PC-3 (cell line): ENCODE measurements at regions not wholly inside any gene's neighbourhood (a gene's known extent, or its start where the extent isn't known, plus 50 kb on each side); places are given as distances from the start of the nearest gene placed in this dataset.
A peak's percentile ranks its signal among the peaks of the same experiment; 100 is the strongest.

ENCODE experiments used
- ATAC-seq: fragments of 200-7000 bp; cut with Tn5 transposase; 2 replicates; pipeline ENCODE4 v1.9.1; 2020; ENCODE audit warnings: mild to moderate bottlenecking, moderate library complexity
- BruUV-seq: library from RNA; stranded (reverse); fragments of 400-500 nt; replicated peaks from 2 replicates; lab custom pipeline; 2021; lab: Mats Ljungman, UMichigan
- CTCF ChIA-PET: fragments of 300-600 bp; sonication (Branson Sonifier 250); formaldehyde crosslinking; loops from one replicate; lab custom pipeline; 2022; ENCODE audit warnings: antibody characterized with exemption; lab: Charles Lee
- POLR2A ChIA-PET: fragments of 300-600 bp; sonication (Branson Sonifier 250); formaldehyde crosslinking; loops from one replicate; lab custom pipeline; 2022; ENCODE audit warnings: antibody characterized with exemption; ENCODE audit not compliant: unreplicated experiment; lab: Charles Lee
- DNase-seq: peaks from one replicate; pipeline ENCODE4 v3.0.0-alpha.2; 2015
- H2AFZ ChIP-seq: fragments of 300-600 bp; sonication (generic); 2 replicates; pipeline ENCODE4 v1.6.0; 2016; ENCODE audit warnings: antibody characterized with exemption, low read length
- H3F3A ChIP-seq: fragments of 300-600 bp; sonication (generic); one replicate; pipeline ENCODE4 v1.6.0; 2017; ENCODE audit warnings: antibody characterized with exemption, low read length, control low read depth, mild to moderate bottlenecking; ENCODE audit not compliant: unreplicated experiment
- H3K27ac ChIP-seq: fragments of 300-600 bp; sonication (generic); 2 replicates; pipeline ENCODE4 v1.5.1; 2016; ENCODE audit warnings: mild to moderate bottlenecking, low read length
- H3K27me3 ChIP-seq: fragments of 300-600 bp; sonication (generic); 2 replicates; pipeline ENCODE4 v1.6.1; 2016; ENCODE audit warnings: low read length, mixed read lengths
- H3K36me3 ChIP-seq: fragments of 300-600 bp; sonication (generic); 2 replicates; pipeline ENCODE4 v1.6.1; 2016; ENCODE audit warnings: low read depth, mixed run types, low read length, mixed read lengths
- H3K4me1 ChIP-seq: fragments of 300-600 bp; sonication (generic); 2 replicates; pipeline ENCODE4 v1.5.1; 2016; ENCODE audit warnings: low read length; ENCODE audit not compliant: insufficient read depth
- H3K4me2 ChIP-seq: fragments of 300-600 bp; sonication (generic); 2 replicates; pipeline ENCODE4 v1.6.0; 2016; ENCODE audit warnings: low read length
- H3K4me3 ChIP-seq: fragments of 300-600 bp; sonication (generic); 2 replicates; pipeline ENCODE4 v1.5.1; 2016; ENCODE audit warnings: mild to moderate bottlenecking, low read length, mixed read lengths
- H3K79me2 ChIP-seq: fragments of 300-600 bp; sonication (generic); 2 replicates; pipeline ENCODE4 v1.6.1; 2017; ENCODE audit warnings: low read length, mixed read lengths
- H3K9ac ChIP-seq: fragments of 300-600 bp; sonication (generic); 2 replicates; pipeline ENCODE4 v1.6.0; 2016; ENCODE audit warnings: mild to moderate bottlenecking, low read length
- H3K9me2 ChIP-seq: fragments of 300-600 bp; sonication (generic); replicated peaks from 2 replicates; pipeline ENCODE4 v1.6.1; 2016; ENCODE audit warnings: mixed run types, low read length, mixed read lengths
- H3K9me3 ChIP-seq: fragments of 300-600 bp; sonication (generic); 2 replicates; pipeline ENCODE4 v1.6.1; 2016; ENCODE audit warnings: low read length, mixed read lengths
- H4K20me1 ChIP-seq: fragments of 300-600 bp; sonication (generic); 2 replicates; pipeline ENCODE4 v1.6.1; 2016; ENCODE audit warnings: low read length, mixed read lengths
- CTCF ChIP-seq: fragments of 300-600 bp; sonication (generic); conservative IDR thresholded peaks from 2 replicates; pipeline ENCODE4 v1.5.1; 2017; ENCODE audit warnings: antibody characterized with exemption, low read depth, mild to moderate bottlenecking, low read length
- EZH2 ChIP-seq: fragments of 300-600 bp; sonication (generic); IDR thresholded peaks from one replicate; pipeline ENCODE4 v1.6.1; 2017; ENCODE audit warnings: antibody characterized with exemption, mild to moderate bottlenecking, low read length; ENCODE audit not compliant: unreplicated experiment
- EZH2phosphoT487 ChIP-seq: fragments of 300-600 bp; sonication (generic); IDR thresholded peaks from 2 replicates; pipeline ENCODE4 v1.6.1; 2018; ENCODE audit warnings: mild to moderate bottlenecking, antibody characterized with exemption, low read length, borderline replicate concordance
- intact Hi-C: fragments of 100-400 bp; cut with micrococcal nuclease; formaldehyde crosslinking; loops from 2 replicates; pipeline ENCODE4 v1.9.0; 2023

DNA sequence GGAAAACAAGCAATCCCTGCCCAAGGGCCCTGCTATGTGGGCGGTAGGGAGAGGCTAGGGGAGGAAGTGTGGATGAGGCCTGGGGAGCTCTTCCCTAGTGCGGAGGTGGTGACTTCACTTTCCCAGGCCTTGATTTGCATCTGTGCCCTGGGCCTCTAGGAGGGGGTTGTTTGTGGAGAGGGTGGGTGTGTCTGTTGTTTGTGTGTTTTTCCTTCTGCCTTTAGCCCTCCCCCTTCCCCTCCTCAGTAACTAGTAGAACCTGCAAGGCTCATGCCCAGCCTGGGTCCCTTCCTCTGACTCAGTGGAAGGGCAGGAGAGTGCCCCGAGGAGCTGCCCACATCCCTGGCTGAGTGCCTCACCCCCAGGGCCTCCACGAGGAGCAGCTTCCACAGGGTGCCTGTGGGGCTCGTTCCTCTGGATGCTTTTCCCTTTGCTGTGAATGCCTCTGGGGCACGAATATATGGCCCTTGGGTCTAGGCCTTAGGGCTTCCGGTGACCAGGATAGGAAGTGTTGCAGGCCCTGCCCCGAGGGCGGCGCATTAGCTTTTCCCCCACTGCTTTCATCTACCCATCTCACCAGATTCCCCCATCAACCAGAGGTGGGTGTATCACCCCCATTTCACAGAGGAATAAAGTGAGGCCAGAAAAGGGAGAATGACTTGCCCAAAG lies 89.4 kb upstream of the DUSP5 start:
- peak overlapping the region; percentile 63 for H3K4me2 ChIP-seq
- peak; percentile 59 for ATAC-seq

DNA sequence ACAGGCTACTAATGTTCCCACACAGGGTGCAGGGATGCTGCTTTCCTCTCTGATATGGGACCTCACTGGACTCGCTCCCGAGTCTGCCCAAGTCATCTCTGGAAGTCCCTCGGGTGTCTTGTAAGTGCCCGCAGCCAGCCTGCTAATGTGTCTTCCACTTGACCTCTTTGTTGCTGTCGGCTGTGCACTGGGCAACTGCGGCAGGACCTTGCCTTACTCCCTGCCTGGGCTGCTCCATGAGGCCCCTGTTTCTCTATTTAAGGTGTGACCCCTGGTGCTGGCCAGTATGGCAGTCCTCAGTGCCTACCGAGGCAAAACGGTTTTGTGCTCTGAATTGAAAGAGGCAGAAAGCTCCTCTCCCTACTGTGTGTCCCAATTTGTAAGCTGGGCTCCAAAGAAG lies 88.8 kb upstream of the DUSP5 start:
- Histone ChIP-seq H3K79me2 (no peaks in the 10 kb centered on the region), H3K4me1 (peaks cover 55% of the 10 kb centered on the region), H4K20me1 (no peaks in the 10 kb centered on the region), H3K36me3 (no peaks in the 10 kb centered on the region), H3K4me3 (no peak overlapping the region), H3K27me3 (no peaks in the 10 kb centered on the region), H2AFZ (no peak overlapping the region), H3K9ac (peak overlapping the region; percentile 87), H3K9me3 (no peaks in the 10 kb centered on the region), H3F3A (peaks cover 4% of the 10 kb centered on the region), H3K4me2 (peak overlapping the region; percentile 36), H3K27ac (peak overlapping the region; percentile 96), H3K9me2 (no peaks in the 10 kb centered on the region)
- TF ChIP-seq CTCF, result no peak
- no peak for ATAC-seq
- intact Hi-C loops, result loop anchor here (1.0 kb wide), 1 partner anchor 10 kb away; no protein-coding TSS in a partner anchor
- CTCF ChIA-PET, result no interaction called here
- BruUV-seq, result no TSS peak
- POLR2A ChIA-PET, result interaction anchor here (0.8 to 1.7 kb wide), 4 partner anchors 8 to 104 kb away, joined by 3 to 14 read pairs (median 8); partner anchors contain the start of gene SMNDC1
- no peak for DNase-seq

More for the DNA sequence above, 89.4 kb upstream of the DUSP5 start:
- no peak overlapping the region for H2AFZ ChIP-seq
- no peaks in the 10 kb centered on the region for H3K27me3 ChIP-seq
- H3K9ac ChIP-seq, result peak overlapping the region; percentile 91
- intact Hi-C loops, result loop anchor here (1.0 kb wide), 1 partner anchor 9 kb away; no protein-coding TSS in a partner anchor
- no peaks in the 10 kb centered on the region for H3K36me3 ChIP-seq
- H3K9me3 ChIP-seq, result no peaks in the 10 kb centered on the region
- peak overlapping the region; percentile 96 for H3K27ac ChIP-seq
- TSS peak; percentile 9 for BruUV-seq
- H3F3A ChIP-seq, result peaks cover 4% of the 10 kb centered on the region
- H3K4me1 ChIP-seq, result peaks cover 49% of the 10 kb centered on the region
- no peak overlapping the region for H3K4me3 ChIP-seq
- no peaks in the 10 kb centered on the region for H3K9me2 ChIP-seq
- CTCF ChIA-PET, result no interaction called here
- peak; percentile 94 for DNase-seq
- H3K79me2 ChIP-seq, result no peaks in the 10 kb centered on the region
- TF ChIP-seq EZH2phosphoT487 (no peak), CTCF (no peak), EZH2 (no peak)
- no peaks in the 10 kb centered on the region for H4K20me1 ChIP-seq
- POLR2A ChIA-PET, result interaction anchor here (0.5 to 1.7 kb wide), 14 partner anchors 9 to 200 kb away, joined by 3 to 16 read pairs (median 4); partner anchors contain the start of gene SMNDC1

DNA sequence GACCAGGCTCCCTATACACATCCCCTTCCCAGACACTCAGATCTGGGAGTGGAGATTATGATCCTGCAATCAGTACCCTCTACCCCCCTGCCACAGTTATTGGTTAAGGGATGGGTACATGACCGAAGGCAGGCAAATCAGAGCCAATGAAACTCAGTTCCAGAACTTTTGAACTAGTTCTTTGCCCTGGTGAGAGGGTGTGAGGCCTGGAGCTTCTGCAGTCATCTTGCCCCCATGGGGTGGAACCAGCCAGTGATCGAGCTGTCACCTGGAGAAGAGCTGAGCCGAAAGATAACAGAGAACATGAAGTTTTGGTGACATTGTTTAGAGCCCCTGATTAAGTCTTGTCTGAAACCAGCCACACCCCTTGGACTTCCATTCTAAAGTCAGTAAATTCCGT lies 88.2 kb upstream of the DUSP5 start:
- BruUV-seq, result no TSS peak
- intact Hi-C loops, result no loop called here
- TF ChIP-seq EZH2, result no peak
- no peak for TF ChIP-seq EZH2phosphoT487
- TF ChIP-seq CTCF, result no peak
- Histone ChIP-seq H4K20me1 (no peaks in the 10 kb centered on the region), H3K4me1 (peaks cover 59% of the 10 kb centered on the region), H3K27ac (peak overlapping the region; percentile 96), H3K4me2 (peak overlapping the region; percentile 36; the same call in 1 of the 2 replicates), H3K9me3 (no peaks in the 10 kb centered on the region), H3K9me2 (no peaks in the 10 kb centered on the region), H3K9ac (peak overlapping the region; percentile 87), H3K4me3 (no peak overlapping the region), H3K36me3 (no peaks in the 10 kb centered on the region), H3K27me3 (no peaks in the 10 kb centered on the region), H3K79me2 (no peaks in the 10 kb centered on the region), H2AFZ (no peak overlapping the region), H3F3A (peaks cover 4% of the 10 kb centered on the region)
- POLR2A ChIA-PET, result no interaction called here
- CTCF ChIA-PET, result no interaction called here
- ATAC-seq (no peak), DNase-seq (no peak)
